ACC112 (cell line): ENCODE measurements at regions not wholly inside any gene's neighbourhood (a gene's known extent, or its start where the extent isn't known, plus 50 kb on each side); places are given as distances from the start of the nearest gene placed in this dataset.
"Not testable (repeated sequence)": the region's sequence is repeated elsewhere in the genome, so short reads cannot be mapped to it uniquely, and the experiment has no call there.

Experiments
- H2AFZ ChIP-seq: fragments of 200-600 bp; sonication (generic); one replicate; pipeline ENCODE4 v1.6.0; 2017; ENCODE audit warnings: antibody characterized with exemption, low read length; ENCODE audit not compliant: unreplicated experiment
- H3K27ac ChIP-seq: fragments of 200-600 bp; sonication (generic); 2 replicates; pipeline ENCODE4 v1.5.1; 2014; ENCODE audit warnings: low read depth, mild to moderate bottlenecking, antibody characterized with exemption, low read length, moderate library complexity
- H3K27me3 ChIP-seq: fragments of 200-600 bp; sonication (generic); 2 replicates; pipeline ENCODE4 v1.6.1; 2014; ENCODE audit warnings: mild to moderate bottlenecking, antibody characterized with exemption, low read length, moderate library complexity, mixed read lengths; ENCODE audit not compliant: insufficient read depth
- H3K36me3 ChIP-seq: fragments of 200-600 bp; sonication (generic); 2 replicates; pipeline ENCODE4 v1.6.1; 2016; ENCODE audit warnings: mild to moderate bottlenecking, antibody characterized with exemption, low read length, moderate library complexity, mixed read lengths; ENCODE audit not compliant: insufficient read depth
- H3K4me1 ChIP-seq: fragments of 200-600 bp; sonication (generic); one replicate; pipeline ENCODE4 v1.6.1; 2016; ENCODE audit warnings: low read length, mixed read lengths; ENCODE audit not compliant: insufficient read depth, unreplicated experiment, control insufficient read depth
- H3K4me3 ChIP-seq: fragments of 200-600 bp; sonication (generic); 2 replicates; pipeline ENCODE4 v1.5.1; 2014; ENCODE audit warnings: mild to moderate bottlenecking, low read depth, low read length
- H3K79me2 ChIP-seq: fragments of 200-600 bp; sonication (generic); one replicate; pipeline ENCODE4 v1.6.0; 2016; ENCODE audit warnings: low read length; ENCODE audit not compliant: control insufficient read depth, unreplicated experiment, insufficient read depth

DNA sequence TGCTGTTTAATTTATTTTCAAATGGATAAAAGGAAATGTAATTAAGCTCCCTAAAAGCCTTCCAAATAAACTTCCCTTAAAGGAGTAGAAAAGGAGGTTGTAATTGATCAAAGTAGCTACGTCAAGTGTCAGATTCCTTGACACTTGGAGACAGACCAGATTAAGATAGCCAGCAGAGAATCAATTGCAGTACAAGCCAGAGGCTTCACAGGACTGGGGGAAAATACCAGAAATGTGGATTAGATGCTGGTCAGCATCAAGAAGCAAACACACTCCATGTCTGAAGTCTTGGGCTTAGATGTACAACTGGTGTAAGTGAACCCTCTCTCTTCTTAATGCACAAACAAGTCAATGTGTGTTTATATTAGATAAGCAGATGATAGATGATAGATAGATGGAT, 184.9 kb upstream of the TAS2R1 start:
- no peak overlapping the region for H3K27ac ChIP-seq
- H3K4me1 ChIP-seq: no peaks in the 10 kb centered on the region
- no peak overlapping the region for H2AFZ ChIP-seq
- H3K36me3 ChIP-seq: no peaks in the 10 kb centered on the region
- H3K27me3 ChIP-seq: 0 out of 2 replicates have a peak, but pooled peaks cover 3% of the 10 kb centered on the region
- H3K4me3 ChIP-seq: no peak overlapping the region
- H3K79me2 ChIP-seq: no peaks in the 10 kb centered on the region

DNA sequence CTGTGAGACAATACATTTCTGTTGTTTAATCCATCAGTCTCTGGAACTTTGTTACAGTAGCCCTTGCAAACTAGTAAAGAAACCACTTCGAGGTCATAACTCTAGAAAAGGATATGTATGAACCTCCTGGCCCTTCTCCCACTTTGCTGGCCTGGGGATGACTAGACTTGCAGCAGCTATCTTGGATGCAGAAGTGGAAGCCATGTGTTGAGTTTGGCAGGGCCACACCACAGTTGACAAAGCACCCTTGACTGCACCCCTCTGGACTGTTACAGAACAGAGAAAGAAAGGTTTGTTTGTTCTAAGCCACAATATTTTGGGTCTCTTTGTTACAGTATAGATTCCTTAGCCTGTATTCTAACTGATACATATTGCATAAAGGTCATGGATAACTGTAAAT, 183.2 kb upstream of the TAS2R1 start:
- H3K4me1 ChIP-seq: no peaks in the 10 kb centered on the region
- no peaks in the 10 kb centered on the region for H3K36me3 ChIP-seq
- no peak overlapping the region for H3K27ac ChIP-seq
- no peak overlapping the region for H3K4me3 ChIP-seq
- H2AFZ ChIP-seq: no peak overlapping the region
- H3K27me3 ChIP-seq: 0 out of 2 replicates have a peak, but pooled peaks cover 3% of the 10 kb centered on the region
- no peaks in the 10 kb centered on the region for H3K79me2 ChIP-seq

- not testable (repeated sequence) for H2AFZ ChIP-seq, H3K27ac ChIP-seq, H3K79me2 ChIP-seq, H3K4me3 ChIP-seq, H3K36me3 ChIP-seq, H3K4me1 ChIP-seq, H3K27me3 ChIP-seq
These were observed 177.2 kb upstream of the TAS2R1 start for GRCh38 chr5:9807366-9807765.

GRCh38 chr5:9801908-9802307, 171.8 kb upstream of the TAS2R1 start:
- Histone ChIP-seq H3K4me3 (no peak overlapping the region), H2AFZ (no peak overlapping the region), H3K79me2 (no peaks in the 10 kb centered on the region), H3K27me3 (0 out of 2 replicates have a peak, but pooled peaks cover 3% of the 10 kb centered on the region), H3K27ac (no peak overlapping the region), H3K36me3 (no peaks in the 10 kb centered on the region), H3K4me1 (no peaks in the 10 kb centered on the region)

GRCh38 chr5:9799606-9800005, 169.5 kb upstream of the TAS2R1 start:
- H3K79me2 ChIP-seq: no peaks in the 10 kb centered on the region

GRCh38 chr5:9790276-9790675, 160.1 kb upstream of the TAS2R1 start:
- H3K27ac ChIP-seq: no peak overlapping the region
- H3K27me3 ChIP-seq: peaks cover 20% of the 10 kb centered on the region; the same call in 1 of the 2 replicates
- no peak overlapping the region for H2AFZ ChIP-seq
- no peaks in the 10 kb centered on the region for H3K36me3 ChIP-seq
- H3K4me3 ChIP-seq: no peak overlapping the region
- no peaks in the 10 kb centered on the region for H3K79me2 ChIP-seq
- no peaks in the 10 kb centered on the region for H3K4me1 ChIP-seq

More at GRCh38 chr5:9799606-9800005, 169.5 kb upstream of the TAS2R1 start:
- no peak overlapping the region for H2AFZ ChIP-seq
- no peaks in the 10 kb centered on the region for H3K36me3 ChIP-seq
- H3K27me3 ChIP-seq: peaks cover 15% of the 10 kb centered on the region
- H3K4me3 ChIP-seq: no peak overlapping the region
- no peak overlapping the region for H3K27ac ChIP-seq
- no peaks in the 10 kb centered on the region for H3K4me1 ChIP-seq

GRCh38 chr5:9789777-9790176, 159.6 kb upstream of the TAS2R1 start:
- Histone ChIP-seq H3K27me3 (peaks cover 16% of the 10 kb centered on the region; the same call in 1 of the 2 replicates), H2AFZ (no peak overlapping the region), H3K79me2 (no peaks in the 10 kb centered on the region), H3K27ac (no peak overlapping the region), H3K4me1 (no peaks in the 10 kb centered on the region), H3K36me3 (no peaks in the 10 kb centered on the region), H3K4me3 (no peak overlapping the region)

DNA sequence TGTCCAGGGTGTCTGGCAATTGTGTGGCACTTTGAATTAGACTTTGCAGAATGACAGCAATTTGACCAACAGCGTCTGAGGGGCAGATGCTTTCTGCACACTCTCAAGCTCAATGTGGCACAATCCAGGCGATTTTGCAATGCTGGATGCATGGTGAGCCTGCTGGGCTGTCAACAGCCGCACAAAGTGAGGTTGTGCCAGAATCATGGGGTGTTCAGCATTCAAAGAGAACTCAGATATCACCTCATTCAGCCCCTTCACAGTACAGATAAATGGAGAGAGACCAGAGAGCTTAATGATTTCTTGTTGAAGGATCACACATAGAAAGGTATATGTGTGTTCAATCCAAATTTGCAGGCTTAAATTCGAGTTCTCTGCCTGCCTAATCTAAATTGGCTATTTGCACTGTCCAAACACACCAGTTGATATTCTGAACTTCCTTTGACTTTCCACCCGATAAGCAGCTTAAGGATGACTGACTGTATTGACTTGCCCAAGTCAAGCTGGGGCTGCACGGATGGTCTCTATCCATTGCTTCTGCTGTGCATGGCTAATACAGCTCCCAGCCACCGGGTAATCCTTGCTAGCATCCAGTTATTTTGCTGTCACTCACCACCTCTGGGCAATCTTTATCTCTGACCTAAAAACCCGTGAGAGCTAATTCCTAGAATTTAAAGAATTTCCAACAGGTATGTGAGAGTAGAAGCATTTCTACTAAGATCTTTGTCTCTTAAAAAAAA, 157.9 kb upstream of the TAS2R1 start:
- Histone ChIP-seq H3K4me1 (no peaks in the 10 kb centered on the region), H3K79me2 (no peaks in the 10 kb centered on the region), H3K27me3 (peaks cover 16% of the 10 kb centered on the region; the same call in 1 of the 2 replicates), H3K36me3 (no peaks in the 10 kb centered on the region), H3K4me3 (no peak overlapping the region), H3K27ac (no peak overlapping the region), H2AFZ (no peak overlapping the region)

DNA sequence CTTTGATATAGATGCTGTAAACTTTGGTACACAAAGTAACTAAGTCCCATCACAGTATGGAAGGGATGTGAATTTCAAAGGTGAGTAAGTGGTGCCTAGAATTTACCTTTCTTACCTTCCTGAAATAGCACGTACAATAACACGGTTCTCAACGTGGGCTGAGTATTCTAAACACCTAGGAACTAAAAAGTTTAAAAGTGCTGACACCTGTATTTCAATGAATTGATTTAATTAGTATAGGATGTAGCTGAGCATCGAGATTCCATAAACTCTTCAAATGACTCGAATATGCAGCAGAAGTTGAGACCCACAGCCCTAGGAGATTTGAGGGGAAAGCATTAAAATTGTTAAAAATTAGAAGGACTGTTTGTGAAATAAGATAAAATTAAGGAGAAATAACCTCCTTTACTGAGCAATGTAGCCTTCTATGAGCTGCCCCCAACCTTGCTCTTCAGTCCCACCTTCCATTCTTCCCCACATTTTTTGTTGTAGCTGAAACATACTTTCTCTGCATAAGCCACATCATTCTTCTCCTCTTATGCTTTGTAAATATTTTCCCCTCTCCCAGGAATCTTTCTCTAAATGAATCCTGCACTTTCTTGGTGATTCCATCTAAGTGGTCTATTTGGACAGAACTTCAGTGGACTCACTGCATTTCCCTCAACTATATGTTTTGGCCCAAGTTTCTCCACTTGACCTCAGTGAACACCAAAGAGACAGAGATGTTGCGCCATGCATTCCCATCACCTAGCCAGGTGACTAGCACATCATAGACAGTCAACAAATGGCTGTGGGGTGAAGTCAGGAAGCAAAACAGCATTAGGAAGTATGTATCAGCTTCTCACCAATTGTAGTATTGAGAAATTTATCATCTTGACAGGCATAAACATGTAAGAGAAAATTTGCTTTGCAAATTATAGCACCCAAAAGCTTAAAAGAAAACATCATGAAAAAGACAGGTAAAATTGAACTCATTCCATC, 156.5 kb upstream of the TAS2R1 start:
- peaks cover 16% of the 10 kb centered on the region; the same call in 1 of the 2 replicates for H3K27me3 ChIP-seq
- no peaks in the 10 kb centered on the region for H3K4me1 ChIP-seq

GRCh38 chr5:9785751-9786150, 155.6 kb upstream of the TAS2R1 start:
- H3K79me2 ChIP-seq: no peaks in the 10 kb centered on the region
- H2AFZ ChIP-seq: no peak overlapping the region
- H3K36me3 ChIP-seq: no peaks in the 10 kb centered on the region
- H3K27me3 ChIP-seq: peaks cover 16% of the 10 kb centered on the region; the same call in 1 of the 2 replicates
- H3K27ac ChIP-seq: no peak overlapping the region
- no peak overlapping the region for H3K4me3 ChIP-seq
- no peaks in the 10 kb centered on the region for H3K4me1 ChIP-seq

More for the DNA sequence above, 156.5 kb upstream of the TAS2R1 start:
- Histone ChIP-seq H3K27ac (no peak overlapping the region), H2AFZ (no peak overlapping the region), H3K4me3 (no peak overlapping the region), H3K36me3 (no peaks in the 10 kb centered on the region), H3K79me2 (no peaks in the 10 kb centered on the region)
